Panc1 (cell line): ENCODE measurements at regions not wholly inside any gene's neighbourhood (a gene's known extent, or its start where the extent isn't known, plus 50 kb on each side); places are given as distances from the start of the nearest gene placed in this dataset.

Source experiments
- ATAC-seq: fragments of 200-7000 bp; cut with Tn5 transposase; 2 replicates; pipeline ENCODE4 v1.9.1; 2020; ENCODE audit warnings: mild to moderate bottlenecking, moderate library complexity
- BruUV-seq: library from RNA; stranded (reverse); fragments of 400-500 nt; replicated peaks from 2 replicates; lab custom pipeline; 2021; lab: Mats Ljungman, UMichigan
- CTCF ChIA-PET: fragments of 300-600 bp; sonication (Branson Sonifier 250); formaldehyde crosslinking; loops from one replicate; lab custom pipeline; 2022; ENCODE audit warnings: antibody characterized with exemption; lab: Charles Lee
- POLR2A ChIA-PET: fragments of 300-600 bp; sonication (Branson Sonifier 250); formaldehyde crosslinking; loops from one replicate; lab custom pipeline; 2022; ENCODE audit warnings: antibody characterized with exemption; lab: Charles Lee
- DNase-seq: peaks from one replicate; pipeline ENCODE4 v3.0.0-alpha.2; 2010; ENCODE audit warnings: low read depth, low spot score
- H3K27ac ChIP-seq: 2 replicates; pipeline ENCODE4 v1.5.1; 2011; ENCODE audit warnings: mild to moderate bottlenecking, low read length, inconsistent platforms
- H3K27me3 ChIP-seq: fragments of 200-500 bp; sonication (Bioruptor generic); 2 replicates; pipeline ENCODE4 v1.6.0; 2014; ENCODE audit warnings: low read length, inconsistent platforms; ENCODE audit not compliant: control insufficient read depth, insufficient read depth
- H3K36me3 ChIP-seq: fragments of 200-500 bp; sonication (Bioruptor generic); 2 replicates; pipeline ENCODE4 v1.5.1; 2014; ENCODE audit warnings: inconsistent platforms, mild to moderate bottlenecking, low read length, moderate library complexity; ENCODE audit not compliant: control insufficient read depth, insufficient read depth
- H3K4me1 ChIP-seq: 2 replicates; pipeline ENCODE4 v1.5.1; 2011; ENCODE audit warnings: inconsistent platforms, mild to moderate bottlenecking, low read length, moderate library complexity; ENCODE audit not compliant: control insufficient read depth, insufficient read depth
- H3K4me3 ChIP-seq, 2 experiments: 2 replicates each; pipeline ENCODE4 v1.5.1; 2011 to 2012; ENCODE audit warnings: low read depth in 2 of 2, low read length in 2 of 2, mild to moderate bottlenecking in 2 of 2, inconsistent platforms in 1 of 2, moderate library complexity in 1 of 2
- H3K9me3 ChIP-seq: fragments of 200-500 bp; sonication (Bioruptor generic); 2 replicates; pipeline ENCODE4 v1.5.1; 2014; ENCODE audit warnings: low read depth, mild to moderate bottlenecking, inconsistent platforms, low read length, moderate library complexity; ENCODE audit not compliant: control insufficient read depth, insufficient read depth
- CTCF ChIP-seq: fragments of 450-650 bp; IDR thresholded peaks from 2 replicates; pipeline ENCODE4 v1.5.1; 2017; ENCODE audit warnings: mild to moderate bottlenecking
- POLR2AphosphoS5 ChIP-seq: IDR thresholded peaks from 2 replicates; pipeline ENCODE4 v1.6.1; 2012; ENCODE audit warnings: mild to moderate bottlenecking, low read depth, low read length, moderate library complexity
- REST ChIP-seq, 2 experiments: IDR thresholded peaks; 2 replicates each; pipeline ENCODE4 v1.6.1; 2011 to 2012; ENCODE audit warnings: low read depth in 2 of 2, control low read depth in 1 of 2, low read length in 1 of 2, mild to moderate bottlenecking in 1 of 2, moderate library complexity in 1 of 2; ENCODE audit not compliant: insufficient read depth in 1 of 2
- SIN3A ChIP-seq: IDR thresholded peaks from 2 replicates; pipeline ENCODE4 v1.6.1; 2012; ENCODE audit warnings: low read depth, mild to moderate bottlenecking, low read length, moderate library complexity, borderline replicate concordance; ENCODE audit not compliant: insufficient read depth
- TCF7L2 ChIP-seq: IDR thresholded peaks from 2 replicates; pipeline ENCODE4 v1.6.1; 2011; ENCODE audit warnings: mild to moderate bottlenecking, low read depth, low read length, inconsistent platforms
- in situ Hi-C: cut with HindIII; loops from 2 replicates; pipeline ENCODE4 v1.10.0; 2016; ENCODE audit warnings: low sequenced_read_pairs, low pct_unique_long_range_greater_than_20kb
- intact Hi-C: fragments of 100-400 bp; cut with micrococcal nuclease; formaldehyde crosslinking; loops from one replicate; pipeline ENCODE4 v1.10.0; 2022; ENCODE audit not compliant: unreplicated experiment

DNA sequence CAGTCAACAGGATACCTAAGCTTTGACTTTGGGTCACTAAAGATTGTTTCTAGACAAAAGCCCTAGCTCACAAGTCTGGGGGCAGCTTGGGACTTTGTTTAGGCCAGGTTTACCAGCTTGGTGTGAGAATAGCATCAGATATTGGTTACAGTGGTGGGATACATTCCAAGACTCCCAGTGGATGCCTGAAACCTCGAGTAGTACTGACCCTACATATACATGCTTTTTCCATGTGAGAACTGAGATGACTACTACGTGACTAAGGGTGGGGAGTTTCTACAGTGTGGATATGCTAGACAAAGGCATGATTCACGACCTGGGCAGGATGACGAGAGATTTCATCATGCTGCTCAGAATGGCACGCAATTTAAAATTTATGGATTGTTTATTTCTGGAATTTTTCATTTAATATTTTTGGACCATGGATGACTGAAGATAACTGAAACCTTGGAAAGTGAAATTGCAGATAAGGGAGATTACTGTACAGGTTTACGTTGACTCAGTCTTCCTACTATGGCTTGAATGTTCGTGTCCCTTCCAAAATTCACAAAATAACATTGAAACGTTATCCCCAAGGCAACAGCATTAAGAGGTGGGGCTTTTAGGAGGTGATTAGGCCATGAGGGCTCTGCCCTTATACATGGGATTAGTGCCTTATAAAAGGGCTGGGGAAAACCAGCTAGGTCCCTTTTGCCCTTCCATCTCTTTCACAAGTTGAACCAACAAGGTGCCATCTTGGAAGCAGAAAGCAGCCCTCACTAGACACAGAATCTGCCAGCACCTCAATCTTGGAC is 50.2 kb upstream of the CTAGE1 start:
- Histone ChIP-seq H3K9me3 (no peaks in the 10 kb centered on the region; the same call in 1 of the 2 replicates), H3K27ac (peak overlapping the region; percentile 37; the same call in 1 of the 2 replicates), H3K27me3 (no peaks in the 10 kb centered on the region), H3K4me1 (peaks cover 8% of the 10 kb centered on the region), H3K4me3 (no peak overlapping the region), H3K36me3 (no peaks in the 10 kb centered on the region)
- ATAC-seq = no peak
- BruUV-seq = no TSS peak
- in situ Hi-C loops = no loop called here
- intact Hi-C loops = no loop called here
- no peak for TF ChIP-seq SIN3A
- no peak for TF ChIP-seq REST (IDR thresholded peaks at IDR 0.05; ENCODE audit: insufficient read depth in 1 of 2, low read depth in 2 of 2, low read length in 1 of 2)
- TF ChIP-seq CTCF = no peak
- TF ChIP-seq TCF7L2 = no peak
- CTCF ChIA-PET = no interaction called here
- peak; percentile 55 for DNase-seq
- POLR2A ChIA-PET = no interaction called here

DNA sequence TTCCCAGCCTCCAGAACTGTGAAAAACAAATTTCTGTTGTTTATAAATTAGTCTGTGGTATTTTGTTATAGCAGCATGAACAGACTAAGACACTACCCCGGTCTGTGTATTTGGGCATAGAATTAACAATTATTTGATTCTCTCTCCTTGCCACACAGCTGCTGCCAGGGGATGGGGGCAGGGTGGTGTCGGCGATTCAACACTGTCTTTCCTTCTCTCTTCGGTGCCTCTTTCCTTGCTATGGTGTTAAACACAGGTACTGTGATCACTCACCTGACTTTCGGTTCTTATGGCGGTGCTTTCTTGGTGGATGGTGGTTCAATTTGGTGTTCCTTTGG is 50.8 kb upstream of the CTAGE1 start:
- Histone ChIP-seq H3K4me3 (no peak overlapping the region), H3K4me1 (peaks cover 8% of the 10 kb centered on the region), H3K36me3 (no peaks in the 10 kb centered on the region), H3K27me3 (no peaks in the 10 kb centered on the region), H3K27ac (no peak overlapping the region), H3K9me3 (no peaks in the 10 kb centered on the region; the same call in 1 of the 2 replicates)
- in situ Hi-C loops = no loop called here
- no peak for TF ChIP-seq CTCF
- TF ChIP-seq REST (IDR thresholded peaks at IDR 0.05; ENCODE audit: insufficient read depth in 1 of 2, low read depth in 2 of 2, low read length in 1 of 2) = no peak
- no peak for TF ChIP-seq SIN3A
- no peak for TF ChIP-seq TCF7L2
- TF ChIP-seq POLR2AphosphoS5 = no peak
- ATAC-seq (no peak), DNase-seq (no peak)
- BruUV-seq = no TSS peak
- ChIA-PET CTCF (no interaction called here), POLR2A (no interaction called here)
- intact Hi-C loops = no loop called here
